SK-N-SH (cell line): ENCODE measurements at regions not wholly inside any gene's neighbourhood (a gene's known extent, or its start where the extent isn't known, plus 50 kb on each side); places are given as distances from the start of the nearest gene placed in this dataset.

Experiments
- CTCF ChIA-PET: fragments of 300-600, 350-600 bp; formaldehyde crosslinking; extraction: SDS; loops from one replicate; lab custom pipeline; 2021; lab: Yijun Ruan, JAX
- POLR2A ChIA-PET: fragments of 350-600 bp; sonication (Branson Sonifier 250); formaldehyde crosslinking; extraction: SDS; loops from one replicate; lab custom pipeline; 2020; ENCODE audit warnings: antibody characterized with exemption, inconsistent platforms; lab: Yijun Ruan, JAX
- DNase-seq: peaks from one replicate; pipeline ENCODE4 v3.0.0; 2012
- H2AFZ ChIP-seq: fragments of 200-600 bp; sonication (generic); 2 replicates; pipeline ENCODE4 v1.8.1; 2016; ENCODE audit warnings: antibody characterized with exemption, mild to moderate bottlenecking, low read depth
- H3F3A ChIP-seq: fragments of 200-600 bp; sonication (generic); replicated peaks from 2 replicates; pipeline ENCODE3; 2016; ENCODE audit warnings: antibody characterized with exemption, mild to moderate bottlenecking; ENCODE audit not compliant: insufficient read depth
- H3K27ac ChIP-seq, 2 experiments: fragments of 200-500 bp in 1 of 2; fragments of 200-600 bp in 1 of 2; sonication (Bioruptor generic) in 1 of 2; sonication (generic), shearing (Covaris generic) in 1 of 2; 2 replicates each; pipeline versions ENCODE4 v1.5.1 to v1.6.1; 2014 to 2016; ENCODE audit warnings: low read depth in 2 of 2, inconsistent platforms in 1 of 2, low read length in 1 of 2, mild to moderate bottlenecking in 1 of 2, mixed read lengths in 1 of 2
- H3K27me3 ChIP-seq: fragments of 200-600 bp; sonication (generic), shearing (Covaris generic); 2 replicates; pipeline ENCODE4 v1.6.1; 2016; ENCODE audit warnings: mixed run types; ENCODE audit not compliant: insufficient read depth
- H3K36me3 ChIP-seq, 2 experiments: fragments of 200-500 bp in 1 of 2; fragments of 200-600 bp in 1 of 2; sonication (Bioruptor generic) in 1 of 2; sonication (generic) in 1 of 2; replicated peaks in 1 of 2; 2 replicates each; pipeline versions ENCODE3 to v1.5.1; 2014 to 2016; ENCODE audit warnings: low read length in 1 of 2, mild to moderate bottlenecking in 1 of 2; ENCODE audit not compliant: insufficient read depth in 2 of 2, control insufficient read depth in 1 of 2
- H3K4me1 ChIP-seq, 2 experiments: fragments of 200-500 bp in 1 of 2; fragments of 200-600 bp in 1 of 2; sonication (Bioruptor generic) in 1 of 2; sonication (generic), shearing (Covaris generic) in 1 of 2; 2 replicates each; pipeline versions ENCODE4 v1.5.1 to v1.6.1; 2014 to 2016; ENCODE audit warnings: low read depth in 1 of 2, low read length in 1 of 2, mixed run types in 1 of 2; ENCODE audit not compliant: insufficient read depth in 2 of 2, control insufficient read depth in 1 of 2
- H3K4me2 ChIP-seq: fragments of 200-600 bp; sonication (generic), shearing (Covaris generic); 2 replicates; pipeline ENCODE4 v1.6.1; 2017; ENCODE audit warnings: mixed run types
- H3K4me3 ChIP-seq, 2 experiments: fragments of 200-500 bp in 1 of 2; fragments of 200-600 bp in 1 of 2; sonication (Bioruptor generic) in 1 of 2; sonication (generic), shearing (Covaris generic) in 1 of 2; 2 replicates each; pipeline versions ENCODE4 v1.5.1 to v1.8.1; 2014 to 2016; ENCODE audit warnings: low read depth in 2 of 2, inconsistent platforms in 1 of 2, low read length in 1 of 2, mild to moderate bottlenecking in 1 of 2, mixed read lengths in 1 of 2, moderate library complexity in 1 of 2
- H3K79me2 ChIP-seq: fragments of 200-600 bp; sonication (generic); 2 replicates; pipeline ENCODE4 v1.8.1; 2017; ENCODE audit warnings: mild to moderate bottlenecking; ENCODE audit not compliant: insufficient read depth
- H3K9ac ChIP-seq: fragments of 200-600 bp; sonication (generic); 2 replicates; pipeline ENCODE4 v1.6.1; 2017; ENCODE audit warnings: mixed run types
- H3K9me2 ChIP-seq: fragments of 200-600 bp; sonication (generic); 2 replicates; pipeline ENCODE4 v1.6.1; 2017; ENCODE audit warnings: mixed run types
- H3K9me3 ChIP-seq: fragments of 200-600 bp; sonication (generic); 2 replicates; pipeline ENCODE4 v1.6.1; 2017; ENCODE audit warnings: mixed run types, mild to moderate bottlenecking, moderate library complexity
- H4K20me1 ChIP-seq: fragments of 200-600 bp; sonication (generic); 2 replicates; pipeline ENCODE4 v1.6.1; 2017; ENCODE audit warnings: mild to moderate bottlenecking, mixed run types; ENCODE audit not compliant: insufficient read depth
- CHD2 ChIP-seq: fragments of 150-350 bp; IDR thresholded peaks from 2 replicates; pipeline ENCODE4 v1.6.1; 2018; ENCODE audit warnings: low read length; ENCODE audit not compliant: partially characterized antibody
- ELF1 ChIP-seq: IDR thresholded peaks from 2 replicates; pipeline ENCODE4 v1.4.0; 2012
- EP300 ChIP-seq, 2 experiments: IDR thresholded peaks; 2 replicates each; pipeline versions ENCODE4 v1.4.0 to v1.6.1; 2012; ENCODE audit warnings: borderline replicate concordance in 1 of 2, low read depth in 1 of 2, low read length in 1 of 2
- FOXM1 ChIP-seq: IDR thresholded peaks from 2 replicates; pipeline ENCODE4 v1.4.0; 2012; ENCODE audit warnings: low read depth, mild to moderate bottlenecking
- GABPA ChIP-seq: IDR thresholded peaks from 2 replicates; pipeline ENCODE4 v1.4.0; 2012; ENCODE audit warnings: low read depth, mild to moderate bottlenecking
- MXI1 ChIP-seq: IDR thresholded peaks from 2 replicates; pipeline ENCODE4 v1.6.1; 2012; ENCODE audit warnings: mild to moderate bottlenecking, low read depth, low read length, improper control_type of control experiment
- NFIC ChIP-seq: IDR thresholded peaks from 2 replicates; pipeline ENCODE4 v1.4.0; 2012; ENCODE audit warnings: borderline replicate concordance
- PBX3 ChIP-seq: IDR thresholded peaks from 2 replicates; pipeline ENCODE4; 2012
- POLR2AphosphoS5 ChIP-seq: IDR thresholded peaks from 2 replicates; pipeline ENCODE4 v1.6.1; 2012; ENCODE audit warnings: low read depth, low read length
- RAD21 ChIP-seq: IDR thresholded peaks from 2 replicates; pipeline ENCODE4 v1.6.1; 2012; ENCODE audit warnings: mild to moderate bottlenecking, low read length
- RCOR1 ChIP-seq: fragments of 150-350 bp; IDR thresholded peaks from 2 replicates; pipeline ENCODE4 v1.6.1; 2017; ENCODE audit warnings: antibody characterized with exemption, low read length
- RXRA ChIP-seq: IDR thresholded peaks from 2 replicates; pipeline ENCODE4 v1.4.0; 2012; ENCODE audit warnings: low read depth, mild to moderate bottlenecking, borderline replicate concordance
- SMC3 ChIP-seq: IDR thresholded peaks from 2 replicates; pipeline ENCODE4 v1.6.1; 2012; ENCODE audit warnings: low read depth, low read length, improper control_type of control experiment
- TCF12 ChIP-seq: IDR thresholded peaks from 2 replicates; pipeline ENCODE4 v1.4.0; 2012
- TEAD4 ChIP-seq: IDR thresholded peaks from 2 replicates; pipeline ENCODE4 v1.4.0; 2012; ENCODE audit warnings: mild to moderate bottlenecking, borderline replicate concordance; ENCODE audit not compliant: insufficient read depth
- ZBTB33 ChIP-seq: IDR thresholded peaks from 2 replicates; pipeline ENCODE4 v1.4.0; 2012; ENCODE audit warnings: low read depth, borderline replicate concordance
- WGBS: methylation state at CpG from one replicate; pipeline ENCODE4 v1.1.6; 2017; ENCODE audit warnings: low lambda C conversion rate; 5-methylcytosine and 5-hydroxymethylcytosine counted together
- TF ChIP-seq, protein P1 (sequence below): IDR thresholded peaks from 2 replicates; pipeline ENCODE4 v1.6.1; 2012; ENCODE audit warnings: mild to moderate bottlenecking, low read depth, low read length, moderate library complexity

- no peaks in the 10 kb centered on the region for H4K20me1 ChIP-seq
- no peaks in the 10 kb centered on the region for H3K4me1 ChIP-seq
- no peaks in the 10 kb centered on the region for H3K36me3 ChIP-seq
- H3K27ac ChIP-seq: no peak overlapping the region
- no peaks in the 10 kb centered on the region for H3F3A ChIP-seq
- H3K27me3 ChIP-seq: no peaks in the 10 kb centered on the region
- POLR2A ChIA-PET: no interaction called here
- TF ChIP-seq RXRA: no peak
- TF ChIP-seq CHD2: no peak
- TF ChIP-seq, protein P1, sequence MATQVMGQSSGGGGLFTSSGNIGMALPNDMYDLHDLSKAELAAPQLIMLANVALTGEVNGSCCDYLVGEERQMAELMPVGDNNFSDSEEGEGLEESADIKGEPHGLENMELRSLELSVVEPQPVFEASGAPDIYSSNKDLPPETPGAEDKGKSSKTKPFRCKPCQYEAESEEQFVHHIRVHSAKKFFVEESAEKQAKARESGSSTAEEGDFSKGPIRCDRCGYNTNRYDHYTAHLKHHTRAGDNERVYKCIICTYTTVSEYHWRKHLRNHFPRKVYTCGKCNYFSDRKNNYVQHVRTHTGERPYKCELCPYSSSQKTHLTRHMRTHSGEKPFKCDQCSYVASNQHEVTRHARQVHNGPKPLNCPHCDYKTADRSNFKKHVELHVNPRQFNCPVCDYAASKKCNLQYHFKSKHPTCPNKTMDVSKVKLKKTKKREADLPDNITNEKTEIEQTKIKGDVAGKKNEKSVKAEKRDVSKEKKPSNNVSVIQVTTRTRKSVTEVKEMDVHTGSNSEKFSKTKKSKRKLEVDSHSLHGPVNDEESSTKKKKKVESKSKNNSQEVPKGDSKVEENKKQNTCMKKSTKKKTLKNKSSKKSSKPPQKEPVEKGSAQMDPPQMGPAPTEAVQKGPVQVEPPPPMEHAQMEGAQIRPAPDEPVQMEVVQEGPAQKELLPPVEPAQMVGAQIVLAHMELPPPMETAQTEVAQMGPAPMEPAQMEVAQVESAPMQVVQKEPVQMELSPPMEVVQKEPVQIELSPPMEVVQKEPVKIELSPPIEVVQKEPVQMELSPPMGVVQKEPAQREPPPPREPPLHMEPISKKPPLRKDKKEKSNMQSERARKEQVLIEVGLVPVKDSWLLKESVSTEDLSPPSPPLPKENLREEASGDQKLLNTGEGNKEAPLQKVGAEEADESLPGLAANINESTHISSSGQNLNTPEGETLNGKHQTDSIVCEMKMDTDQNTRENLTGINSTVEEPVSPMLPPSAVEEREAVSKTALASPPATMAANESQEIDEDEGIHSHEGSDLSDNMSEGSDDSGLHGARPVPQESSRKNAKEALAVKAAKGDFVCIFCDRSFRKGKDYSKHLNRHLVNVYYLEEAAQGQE: no peak
- TF ChIP-seq GABPA: no peak
- TF ChIP-seq ZBTB33: no peak
- TF ChIP-seq POLR2AphosphoS5: no peak
- no peak for TF ChIP-seq RAD21
- TF ChIP-seq TEAD4: no peak
- no peak for TF ChIP-seq EP300 (IDR thresholded peaks at IDR 0.05; ENCODE audit: borderline replicate concordance in 1 of 2, low read depth in 1 of 2, low read length in 1 of 2)
- TF ChIP-seq FOXM1: no peak
- TF ChIP-seq SMC3: no peak
- TF ChIP-seq ELF1: no peak
- TF ChIP-seq MXI1: no peak
- TF ChIP-seq PBX3: no peak
- no peak for TF ChIP-seq TCF12
- TF ChIP-seq RCOR1: no peak
- no peak for TF ChIP-seq NFIC
- TF ChIP-seq, all 33 proteins: peak for 0
- Histone ChIP-seq H3K9me3 (no peaks in the 10 kb centered on the region), H3K4me3 (no peak overlapping the region), H3K79me2 (no peaks in the 10 kb centered on the region), H3K9ac (no peak overlapping the region), H2AFZ (no peak overlapping the region), H3K9me2 (no peaks in the 10 kb centered on the region), H3K4me2 (no peak overlapping the region)
- WGBS: 67% methylated on average over 5 of the region's 5 CpGs
- CTCF ChIA-PET: no interaction called here
- no peak for DNase-seq
These were observed 376.0 kb downstream of the CYLC2 start for GRCh38 chr9:103371152-103371551.
